ENCODE measurements at regions not wholly inside any gene's neighbourhood (a gene's known extent, or its start where the extent isn't known, plus 50 kb on each side); places are given as distances from the start of the nearest gene placed in this dataset.

DNA sequence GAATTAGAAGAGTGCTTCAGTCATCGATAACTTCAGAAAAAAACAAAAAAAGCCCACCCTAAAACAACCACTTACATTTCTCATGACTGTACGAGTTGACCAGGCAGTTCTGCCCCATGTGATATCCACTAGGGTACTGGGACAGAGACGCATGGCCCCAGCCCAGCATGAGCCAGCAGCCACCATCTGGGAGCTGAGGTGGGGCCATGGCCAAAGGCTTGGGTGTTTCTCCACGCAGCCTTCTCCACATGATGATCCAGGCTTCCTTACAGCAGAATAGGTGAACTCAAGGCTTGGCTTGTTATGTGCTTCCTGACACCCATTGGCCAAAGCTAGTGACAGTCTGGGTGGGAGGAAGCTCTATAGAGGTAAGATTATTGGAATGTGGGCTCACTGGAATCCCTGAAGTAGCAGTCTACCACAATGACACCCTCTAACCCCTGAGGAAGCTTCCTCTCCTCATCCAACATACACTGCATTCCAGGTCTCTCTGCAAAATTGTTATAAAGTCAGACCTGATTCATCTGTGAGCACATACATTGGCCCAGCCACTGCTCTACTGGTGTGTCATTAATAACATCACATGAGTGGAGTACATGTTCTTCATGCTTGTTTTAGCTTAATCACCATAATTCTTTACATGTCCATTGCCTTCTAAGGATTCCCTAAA is 66.3 kb upstream of the NTPCR start:
- no peaks in the 10 kb centered on the region for H3K27me3 ChIP-seq
- 92% methylated on average over 4 of the region's 4 CpGs for WGBS
- H3K4me1 ChIP-seq: no peaks in the 10 kb centered on the region
- H3K9me3 ChIP-seq: no peaks in the 10 kb centered on the region
- TF ChIP-seq EP300 (IDR thresholded peaks at IDR 0.05) (no peak), POLR2AphosphoS5 (IDR thresholded peaks at IDR 0.05) (no peak), POLR2A (IDR thresholded peaks at IDR 0.05; ENCODE audit: low read depth) (no peak)
- TF ChIP-seq, protein P1, sequence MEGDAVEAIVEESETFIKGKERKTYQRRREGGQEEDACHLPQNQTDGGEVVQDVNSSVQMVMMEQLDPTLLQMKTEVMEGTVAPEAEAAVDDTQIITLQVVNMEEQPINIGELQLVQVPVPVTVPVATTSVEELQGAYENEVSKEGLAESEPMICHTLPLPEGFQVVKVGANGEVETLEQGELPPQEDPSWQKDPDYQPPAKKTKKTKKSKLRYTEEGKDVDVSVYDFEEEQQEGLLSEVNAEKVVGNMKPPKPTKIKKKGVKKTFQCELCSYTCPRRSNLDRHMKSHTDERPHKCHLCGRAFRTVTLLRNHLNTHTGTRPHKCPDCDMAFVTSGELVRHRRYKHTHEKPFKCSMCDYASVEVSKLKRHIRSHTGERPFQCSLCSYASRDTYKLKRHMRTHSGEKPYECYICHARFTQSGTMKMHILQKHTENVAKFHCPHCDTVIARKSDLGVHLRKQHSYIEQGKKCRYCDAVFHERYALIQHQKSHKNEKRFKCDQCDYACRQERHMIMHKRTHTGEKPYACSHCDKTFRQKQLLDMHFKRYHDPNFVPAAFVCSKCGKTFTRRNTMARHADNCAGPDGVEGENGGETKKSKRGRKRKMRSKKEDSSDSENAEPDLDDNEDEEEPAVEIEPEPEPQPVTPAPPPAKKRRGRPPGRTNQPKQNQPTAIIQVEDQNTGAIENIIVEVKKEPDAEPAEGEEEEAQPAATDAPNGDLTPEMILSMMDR (IDR thresholded peaks at IDR 0.05): no peak
- no peak overlapping the region for H3K27ac ChIP-seq (replicated peaks in 1 of 4)
- intact Hi-C loops (cut with DNase I): no loop called here
- no peaks in the 10 kb centered on the region for H3K36me3 ChIP-seq
- DNase-seq (ENCODE audit: extremely low spot score): no peak
- no peak overlapping the region for H3K4me3 ChIP-seq

DNA sequence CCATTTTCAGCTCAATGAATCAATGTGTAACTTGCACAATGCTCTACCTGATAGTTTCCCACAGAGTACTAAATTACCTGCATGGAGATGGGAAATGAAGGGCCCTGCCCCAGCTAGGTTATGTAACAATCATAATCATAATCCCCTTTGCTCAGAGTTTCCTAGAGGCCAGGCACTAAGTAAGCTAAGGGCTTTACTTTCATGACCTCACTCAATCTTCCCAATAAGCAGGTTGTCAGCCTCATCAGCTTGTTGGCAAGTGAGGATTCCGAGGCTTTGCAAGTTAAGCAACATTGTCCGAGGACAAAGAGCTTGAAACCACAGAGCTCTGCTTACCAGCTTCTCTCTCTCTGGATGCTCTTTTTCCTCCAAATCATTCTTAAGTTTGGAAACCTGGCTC is 64.1 kb upstream of the NTPCR start:
- DNase-seq (ENCODE audit: extremely low spot score): no peak
- H3K36me3 ChIP-seq: no peaks in the 10 kb centered on the region
- H3K4me1 ChIP-seq: no peaks in the 10 kb centered on the region
- WGBS: 63% methylated on average over 2 of the region's 2 CpGs
- H3K27me3 ChIP-seq: no peaks in the 10 kb centered on the region
- TF ChIP-seq, protein P1 (IDR thresholded peaks at IDR 0.05): no peak
- no peak for TF ChIP-seq POLR2AphosphoS5 (IDR thresholded peaks at IDR 0.05)
- TF ChIP-seq POLR2A (IDR thresholded peaks at IDR 0.05; ENCODE audit: low read depth): no peak
- no peak for TF ChIP-seq EP300 (IDR thresholded peaks at IDR 0.05)
- intact Hi-C loops (cut with DNase I): no loop called here
- no peaks in the 10 kb centered on the region for H3K9me3 ChIP-seq
- H3K27ac ChIP-seq (replicated peaks in 1 of 4): no peak overlapping the region
- H3K4me3 ChIP-seq: no peak overlapping the region

DNA sequence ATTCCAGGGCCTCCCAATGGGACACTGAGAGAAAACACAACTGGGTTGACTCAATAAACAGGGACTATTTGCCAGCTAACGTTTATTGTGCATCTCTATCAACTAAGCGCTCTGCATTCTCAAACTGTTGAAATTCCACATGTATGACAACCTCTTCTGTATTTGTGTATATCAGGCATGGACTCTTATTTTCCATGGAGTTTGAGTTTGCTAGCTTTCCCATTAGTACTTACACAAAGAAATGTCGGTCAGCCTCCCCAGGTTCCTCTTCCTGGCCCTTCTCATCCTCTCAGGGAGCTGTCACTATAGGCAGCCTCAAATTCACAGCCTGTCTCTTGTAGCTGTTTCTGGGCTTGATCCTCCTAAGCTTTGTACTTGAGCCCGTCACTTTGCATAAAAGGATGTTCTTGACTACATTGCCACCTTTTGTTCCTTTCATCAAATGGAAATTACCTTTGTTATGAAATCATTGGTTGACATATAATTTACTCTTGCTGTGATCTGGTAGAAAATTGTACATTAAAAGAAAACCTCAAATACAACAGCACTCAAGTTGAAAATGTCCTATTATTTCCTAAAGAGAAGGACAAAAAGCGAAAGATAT is 60.0 kb upstream of the NTPCR start:
- TF ChIP-seq POLR2AphosphoS5 (IDR thresholded peaks at IDR 0.05) (no peak), EP300 (IDR thresholded peaks at IDR 0.05) (no peak)
- TF ChIP-seq, protein P1 (IDR thresholded peaks at IDR 0.05): no peak
- 87% methylated on average over 5 of the region's 5 CpGs for WGBS
- H3K27me3 ChIP-seq: no peaks in the 10 kb centered on the region
- DNase-seq (ENCODE audit: extremely low spot score): no peak
- intact Hi-C loops (cut with DNase I): no loop called here
- no peaks in the 10 kb centered on the region for H3K4me1 ChIP-seq
- no peak overlapping the region for H3K4me3 ChIP-seq
- H3K27ac ChIP-seq (replicated peaks in 1 of 4): no peak overlapping the region
- H3K36me3 ChIP-seq: no peaks in the 10 kb centered on the region
- H3K9me3 ChIP-seq: peaks cover 0 to 8% (median 0%) of the 10 kb centered on the region in 4 donors

DNA sequence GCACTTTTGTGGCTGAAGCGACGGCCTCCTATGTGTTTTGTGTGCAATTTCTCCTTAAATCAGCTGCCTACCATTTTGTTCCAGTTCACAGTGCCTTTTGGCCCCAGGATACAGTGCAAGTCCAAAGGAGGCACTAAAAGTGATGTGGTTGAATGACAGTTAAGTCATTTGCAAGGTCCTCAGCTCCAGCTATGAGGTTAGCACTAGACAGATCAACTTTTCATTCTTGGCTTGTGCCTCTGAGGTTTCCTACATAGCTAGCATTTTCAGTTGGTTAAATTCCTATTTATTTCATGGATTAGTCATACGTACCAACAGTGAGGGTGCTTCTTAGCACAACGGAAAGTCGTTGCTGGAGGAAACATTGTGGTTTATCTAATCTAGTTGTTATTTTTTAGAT is 59.3 kb upstream of the NTPCR start:
- no peaks in the 10 kb centered on the region for H3K4me1 ChIP-seq
- WGBS: 59% methylated on average over 5 of the region's 5 CpGs
- no peaks in the 10 kb centered on the region for H3K27me3 ChIP-seq
- DNase-seq (ENCODE audit: extremely low spot score): no peak
- H3K4me3 ChIP-seq: no peak overlapping the region
- no peak overlapping the region for H3K27ac ChIP-seq (replicated peaks in 1 of 4)
- no peaks in the 10 kb centered on the region for H3K36me3 ChIP-seq
- intact Hi-C loops (cut with DNase I): no loop called here
- TF ChIP-seq POLR2A (IDR thresholded peaks at IDR 0.05; ENCODE audit: low read depth) (no peak), EP300 (IDR thresholded peaks at IDR 0.05) (no peak), POLR2AphosphoS5 (IDR thresholded peaks at IDR 0.05) (no peak)
- TF ChIP-seq, protein P1 (IDR thresholded peaks at IDR 0.05): no peak
- H3K9me3 ChIP-seq: peaks cover 0 to 8% (median 0%) of the 10 kb centered on the region in 4 donors
